Left lung (tissue), 4 donors: ENCODE measurements at regions not wholly inside any gene's neighbourhood (a gene's known extent, or its start where the extent isn't known, plus 50 kb on each side); places are given as distances from the start of the nearest gene placed in this dataset.

ENCODE experiments used
- ATAC-seq: fragments of 200-7000 bp; cut with Tn5 transposase; one replicate; pipeline ENCODE4 v1.9.1; 2020; ENCODE audit warnings: moderate library complexity
- DNase-seq, 4 donors: peaks; one replicate each; pipeline ENCODE4 v3.0.0-alpha.2; 2013 to 2020
- H3K27ac ChIP-seq, 2 donors: fragments of 200-600 bp; sonication (generic) in 1 of 2; one replicate each; pipeline versions ENCODE4 v1.5.0 to v1.8.0; 2020 to 2021
- H3K27me3 ChIP-seq, 2 donors: fragments of 200-600 bp; sonication (generic) in 1 of 2; one replicate each; pipeline versions ENCODE4 v1.5.0 to v1.8.0; 2020 to 2021
- H3K36me3 ChIP-seq, 2 donors: fragments of 200-600 bp; sonication (generic) in 1 of 2; one replicate each; pipeline versions ENCODE4 v1.5.0 to v1.8.0; 2020 to 2021
- H3K4me1 ChIP-seq, 2 donors: fragments of 200-600 bp; one replicate each; pipeline ENCODE4 v1.8.0; 2021
- H3K4me3 ChIP-seq, 2 donors: fragments of 200-600 bp; sonication (generic) in 1 of 2; one replicate each; pipeline versions ENCODE4 v1.5.0 to v1.8.0; 2020 to 2021; ENCODE audit warnings: mild to moderate bottlenecking in 1 of 2
- H3K9me3 ChIP-seq, 2 donors: fragments of 200-600 bp; sonication (generic) in 1 of 2; one replicate each; pipeline versions ENCODE4 v1.5.0 to v1.8.0; 2020 to 2021
- intact Hi-C, 2 donors: fragments of 100-400 bp; cut with DNase I; formaldehyde crosslinking; loops; one replicate each; pipeline versions ENCODE4 v1.11.2 to v1.14.2; 2022
- TF ChIP-seq, protein P1 (sequence below), 2 donors: fragments of 200-600 bp; sonication (generic) in 1 of 2; IDR thresholded peaks; one replicate each; pipeline versions ENCODE4 v1.5.0 to v1.8.0; 2021; ENCODE audit warnings: antibody characterized with exemption in 2 of 2
- donor health status: DM: no; HTN: yes; CAD: no.
- donor health status: DM: no; HTN: no; CAD: no.

DNA sequence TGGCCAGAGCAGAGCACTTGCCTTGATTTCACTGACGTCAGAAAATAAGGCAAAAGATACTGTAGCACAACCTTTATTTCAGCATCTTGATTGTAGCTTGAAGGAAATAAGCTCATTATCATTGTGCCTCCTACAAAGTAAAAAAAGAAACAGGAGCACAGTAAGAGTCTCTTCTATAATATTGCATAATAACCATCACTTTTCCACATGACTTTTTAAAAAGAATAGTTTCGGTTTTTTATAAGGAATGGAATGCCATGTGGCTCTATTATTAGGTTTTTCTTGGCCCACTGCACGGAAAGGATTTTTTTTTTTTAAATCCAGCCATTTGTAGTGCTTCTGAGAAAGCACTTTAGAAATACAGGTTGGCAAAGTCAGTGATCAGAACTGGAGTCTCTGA, 655.3 kb downstream of the LRRC70 start:
- TF ChIP-seq, protein P1, sequence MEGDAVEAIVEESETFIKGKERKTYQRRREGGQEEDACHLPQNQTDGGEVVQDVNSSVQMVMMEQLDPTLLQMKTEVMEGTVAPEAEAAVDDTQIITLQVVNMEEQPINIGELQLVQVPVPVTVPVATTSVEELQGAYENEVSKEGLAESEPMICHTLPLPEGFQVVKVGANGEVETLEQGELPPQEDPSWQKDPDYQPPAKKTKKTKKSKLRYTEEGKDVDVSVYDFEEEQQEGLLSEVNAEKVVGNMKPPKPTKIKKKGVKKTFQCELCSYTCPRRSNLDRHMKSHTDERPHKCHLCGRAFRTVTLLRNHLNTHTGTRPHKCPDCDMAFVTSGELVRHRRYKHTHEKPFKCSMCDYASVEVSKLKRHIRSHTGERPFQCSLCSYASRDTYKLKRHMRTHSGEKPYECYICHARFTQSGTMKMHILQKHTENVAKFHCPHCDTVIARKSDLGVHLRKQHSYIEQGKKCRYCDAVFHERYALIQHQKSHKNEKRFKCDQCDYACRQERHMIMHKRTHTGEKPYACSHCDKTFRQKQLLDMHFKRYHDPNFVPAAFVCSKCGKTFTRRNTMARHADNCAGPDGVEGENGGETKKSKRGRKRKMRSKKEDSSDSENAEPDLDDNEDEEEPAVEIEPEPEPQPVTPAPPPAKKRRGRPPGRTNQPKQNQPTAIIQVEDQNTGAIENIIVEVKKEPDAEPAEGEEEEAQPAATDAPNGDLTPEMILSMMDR (IDR thresholded peaks at IDR 0.05) = no peak
- ATAC-seq (peak; percentile 57), DNase-seq (no peak)
- H3K27ac ChIP-seq = no peak overlapping the region
- no peaks in the 10 kb centered on the region for H3K27me3 ChIP-seq
- intact Hi-C loops = no loop called here
- no peaks in the 10 kb centered on the region for H3K9me3 ChIP-seq
- H3K36me3 ChIP-seq = no peaks in the 10 kb centered on the region
- H3K4me3 ChIP-seq = no peak overlapping the region
- no peaks in the 10 kb centered on the region for H3K4me1 ChIP-seq

DNA sequence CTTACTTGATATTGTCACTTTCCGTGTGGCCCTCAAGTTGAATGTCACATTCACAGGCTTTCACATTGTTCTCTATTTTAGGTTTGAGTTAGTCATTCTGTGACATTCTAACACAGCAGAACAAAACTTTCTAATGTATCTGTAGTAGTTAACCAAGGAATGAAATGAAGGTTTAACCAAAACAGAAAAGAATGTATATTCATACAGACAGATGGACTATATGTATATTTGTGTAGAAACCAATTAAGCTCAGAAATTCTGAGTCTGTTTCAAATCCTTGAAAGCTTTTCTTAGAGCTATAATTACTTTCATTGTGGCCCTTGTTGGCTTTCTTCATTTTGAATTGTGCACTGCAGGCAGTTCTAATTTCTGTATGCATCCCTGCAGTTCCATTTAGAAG, 654.7 kb downstream of the LRRC70 start:
- Histone ChIP-seq H3K27me3 (no peaks in the 10 kb centered on the region), H3K27ac (no peak overlapping the region), H3K4me1 (no peaks in the 10 kb centered on the region), H3K9me3 (no peaks in the 10 kb centered on the region), H3K36me3 (no peaks in the 10 kb centered on the region), H3K4me3 (no peak overlapping the region)
- TF ChIP-seq, protein P1 (IDR thresholded peaks at IDR 0.05) = no peak
- ATAC-seq (no peak), DNase-seq (no peak)
- intact Hi-C loops = no loop called here

DNA sequence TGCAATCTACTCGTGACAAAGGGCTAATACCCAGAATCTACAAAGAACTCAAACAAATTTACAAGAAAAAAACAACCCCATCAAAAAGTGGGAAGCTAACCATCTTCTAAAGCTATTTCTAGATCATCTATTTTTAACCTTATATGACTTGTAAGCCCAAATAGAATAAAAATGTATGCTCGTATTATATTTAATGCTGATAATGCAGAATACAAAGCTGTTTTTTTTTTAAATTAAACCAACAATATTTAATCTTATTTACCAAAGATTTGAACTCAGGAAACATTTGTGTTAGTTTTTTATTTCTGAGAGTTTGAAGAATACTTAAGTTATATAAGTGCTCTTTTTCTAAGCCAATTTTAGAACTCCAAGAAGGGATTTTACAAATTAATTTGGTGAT, 652.1 kb downstream of the LRRC70 start:
- ATAC-seq = no peak
- TF ChIP-seq, protein P1 (IDR thresholded peaks at IDR 0.05) = no peak
- intact Hi-C loops = no loop called here

DNA sequence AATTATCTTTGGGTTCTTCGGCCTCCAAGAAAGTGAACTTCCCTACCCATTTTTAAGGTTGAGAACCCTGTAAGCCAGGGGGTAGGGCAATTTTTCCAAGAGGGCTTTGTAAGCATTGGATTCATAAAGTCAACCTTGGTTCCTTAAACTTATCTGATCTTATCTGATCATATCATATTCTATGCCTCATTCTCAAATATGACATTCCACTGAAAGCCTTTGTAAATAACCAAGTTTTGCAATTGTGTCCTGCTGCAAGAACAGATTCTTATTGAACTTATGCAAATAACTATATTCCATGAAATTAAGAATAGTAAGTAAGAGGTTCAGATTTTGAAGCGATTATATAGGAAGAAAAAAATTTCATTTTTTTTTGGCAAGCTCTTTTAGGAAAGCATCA, 649.5 kb downstream of the LRRC70 start:
- intact Hi-C loops = no loop called here

More for the DNA sequence above, 652.1 kb downstream of the LRRC70 start:
- Histone ChIP-seq H3K4me1 (no peaks in the 10 kb centered on the region), H3K27me3 (no peaks in the 10 kb centered on the region), H3K4me3 (no peak overlapping the region), H3K9me3 (no peaks in the 10 kb centered on the region), H3K27ac (no peak overlapping the region), H3K36me3 (no peaks in the 10 kb centered on the region)
- DNase-seq = no peak

DNA sequence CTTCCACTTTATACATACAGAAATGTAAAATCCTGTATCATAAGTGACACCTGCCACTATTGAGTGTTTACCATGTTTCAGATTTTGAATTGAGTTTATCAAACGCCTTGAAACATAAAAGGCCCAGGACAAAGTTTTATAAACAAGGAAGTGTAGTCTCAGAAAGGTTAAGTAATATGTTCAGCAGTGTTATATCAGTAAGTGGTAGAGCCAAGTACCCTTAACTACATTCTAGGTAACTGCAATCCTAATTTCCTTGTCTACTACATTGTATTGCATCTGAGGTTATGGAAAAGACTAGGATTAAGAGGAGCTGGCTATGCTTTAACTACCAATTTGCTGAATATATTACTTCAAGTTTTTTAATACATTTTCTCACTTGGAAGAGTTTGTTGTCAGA, 641.6 kb downstream of the LRRC70 start:
- intact Hi-C loops = no loop called here
- Histone ChIP-seq H3K27me3 (no peaks in the 10 kb centered on the region), H3K9me3 (no peaks in the 10 kb centered on the region), H3K4me1 (no peaks in the 10 kb centered on the region), H3K4me3 (no peak overlapping the region), H3K36me3 (no peaks in the 10 kb centered on the region), H3K27ac (no peak overlapping the region)
- ATAC-seq = peak; percentile 89
- no peak for DNase-seq
- TF ChIP-seq, protein P1 (IDR thresholded peaks at IDR 0.05) = no peak

More for the DNA sequence above, 649.5 kb downstream of the LRRC70 start:
- Histone ChIP-seq H3K4me3 (no peak overlapping the region), H3K27ac (no peak overlapping the region), H3K4me1 (no peaks in the 10 kb centered on the region), H3K27me3 (no peaks in the 10 kb centered on the region), H3K36me3 (no peaks in the 10 kb centered on the region), H3K9me3 (no peaks in the 10 kb centered on the region)
- DNase-seq (no peak), ATAC-seq (no peak)
- TF ChIP-seq, protein P1 (IDR thresholded peaks at IDR 0.05) = no peak
